ENCODE measurements at regions not wholly inside any gene's neighbourhood (a gene's known extent, or its start where the extent isn't known, plus 50 kb on each side); places are given as distances from the start of the nearest gene placed in this dataset.

DNA sequence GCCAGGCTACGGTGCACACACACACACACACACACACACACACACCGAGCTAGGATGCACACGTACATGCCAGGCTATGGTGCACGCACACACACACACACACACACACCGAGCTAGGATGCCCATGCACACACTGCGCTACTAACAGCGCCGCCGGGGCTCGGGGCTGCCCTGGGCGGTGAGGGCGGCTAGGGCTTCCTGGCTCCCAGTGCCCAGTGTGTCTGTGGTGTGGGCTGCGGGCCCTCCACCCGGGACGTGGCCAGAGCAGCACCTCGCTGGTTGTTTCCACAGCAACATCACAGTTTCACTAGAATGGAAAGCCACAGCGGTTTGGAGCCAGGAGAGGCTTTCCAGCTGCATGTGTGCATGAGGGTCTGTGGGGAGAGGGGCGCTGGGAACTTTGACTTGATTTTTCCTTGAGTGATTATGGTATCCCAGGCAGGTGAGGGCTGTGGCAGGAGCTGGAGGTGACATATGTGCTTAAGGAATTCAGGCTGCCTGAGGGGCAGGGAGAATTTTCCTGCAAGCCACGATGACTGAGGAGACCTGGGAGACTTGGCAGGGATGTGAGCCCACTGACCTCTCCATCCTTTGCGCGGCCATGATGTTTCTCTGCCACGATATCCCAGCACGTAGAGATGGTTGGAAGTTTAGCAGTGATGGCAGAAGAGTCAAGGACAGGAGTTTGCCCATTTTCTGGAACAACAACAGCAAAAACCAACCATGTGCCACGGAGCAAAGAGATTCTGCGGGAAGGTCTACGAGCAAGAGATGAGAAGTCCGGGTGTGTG lies 195.9 kb downstream of the SNX19 start:
- POLR2A ChIA-PET = no interaction called here

DNA sequence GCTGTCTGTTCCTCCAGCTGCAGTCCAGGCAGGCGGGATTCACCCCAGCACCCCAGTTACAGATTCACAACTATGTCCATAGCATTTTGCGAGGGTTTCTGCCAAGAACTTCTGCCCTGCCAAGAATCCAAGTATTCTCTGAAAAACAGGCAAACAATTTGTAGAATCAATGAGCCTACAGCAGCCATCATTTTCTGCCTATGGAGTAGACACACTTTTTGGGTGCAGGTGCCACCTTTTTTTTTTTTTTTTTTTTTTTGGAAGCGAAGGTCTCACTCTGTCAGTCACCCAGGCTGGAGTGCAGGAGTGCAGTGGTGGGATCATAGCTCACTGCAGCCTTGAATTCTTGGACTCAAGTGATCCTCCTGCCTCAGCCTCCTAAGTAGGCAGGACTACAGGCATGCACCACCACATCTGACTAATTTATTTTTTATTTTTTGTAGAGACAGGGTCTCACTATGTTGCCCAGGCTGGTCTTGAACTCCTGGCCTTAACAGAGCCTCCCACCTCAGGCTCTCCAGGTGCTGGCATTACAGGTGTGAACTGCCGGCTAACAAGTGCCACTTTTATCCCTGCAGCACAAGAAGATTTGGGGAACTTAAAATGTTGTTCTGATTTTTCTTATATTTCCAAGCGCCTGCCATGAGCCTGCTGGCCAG lies 195.1 kb downstream of the SNX19 start:
- ChIA-PET CTCF (interaction anchor here (1.3 kb wide), 1 partner anchor 62 kb away, joined by 3 read pairs; no protein-coding TSS in a partner anchor), POLR2A (no interaction called here)
- Mint-ChIP-seq H3K36me3 (no peaks in the 10 kb centered on the region), H3K4me3 (no peak overlapping the region), H3K4me1 (no peaks in the 10 kb centered on the region), H3K27me3 (peaks cover 0 to 7% of the 10 kb centered on the region in 2 donors), H3K27ac (no peak overlapping the region), H3K9me3 (peaks cover 0 to 3% (median 0%) of the 10 kb centered on the region in 5 donors)
- no peak for DNase-seq
- no peaks in the 10 kb centered on the region for H3K4me1 ChIP-seq (ENCODE audit: insufficient read depth, low read length)
- H3K9me3 ChIP-seq (ENCODE audit: low read length) = no peaks in the 10 kb centered on the region
- H3K27ac ChIP-seq (ENCODE audit: low read depth, low read length) = no peak overlapping the region
- no peaks in the 10 kb centered on the region for H3K36me3 ChIP-seq (ENCODE audit: insufficient read depth, low read length)
- H3K27me3 ChIP-seq (ENCODE audit: insufficient read depth, low read length, poor library complexity, severe bottlenecking) = no peaks in the 10 kb centered on the region
- H3K4me3 ChIP-seq (ENCODE audit: low read length) = no peak overlapping the region

More for the DNA sequence above, 195.9 kb downstream of the SNX19 start:
- H3K4me3 ChIP-seq (ENCODE audit: low read length) = no peak overlapping the region
- Mint-ChIP-seq H3K27me3 (peaks cover 0 to 7% of the 10 kb centered on the region in 2 donors), H3K9me3 (peaks cover 0 to 3% (median 0%) of the 10 kb centered on the region in 5 donors), H3K4me1 (no peaks in the 10 kb centered on the region), H3K27ac (no peak overlapping the region), H3K4me3 (no peak overlapping the region), H3K36me3 (no peaks in the 10 kb centered on the region)
- no peaks in the 10 kb centered on the region for H3K27me3 ChIP-seq (ENCODE audit: insufficient read depth, low read length, poor library complexity, severe bottlenecking)
- H3K9me3 ChIP-seq (ENCODE audit: low read length) = no peaks in the 10 kb centered on the region
- CTCF ChIA-PET = interaction anchor here (1.3 kb wide), 1 partner anchor 63 kb away, joined by 3 read pairs; no protein-coding TSS in a partner anchor
- no peak overlapping the region for H3K27ac ChIP-seq (ENCODE audit: low read depth, low read length)
- H3K4me1 ChIP-seq (ENCODE audit: insufficient read depth, low read length) = no peaks in the 10 kb centered on the region
- no peak for DNase-seq
- no peaks in the 10 kb centered on the region for H3K36me3 ChIP-seq (ENCODE audit: insufficient read depth, low read length)

DNA sequence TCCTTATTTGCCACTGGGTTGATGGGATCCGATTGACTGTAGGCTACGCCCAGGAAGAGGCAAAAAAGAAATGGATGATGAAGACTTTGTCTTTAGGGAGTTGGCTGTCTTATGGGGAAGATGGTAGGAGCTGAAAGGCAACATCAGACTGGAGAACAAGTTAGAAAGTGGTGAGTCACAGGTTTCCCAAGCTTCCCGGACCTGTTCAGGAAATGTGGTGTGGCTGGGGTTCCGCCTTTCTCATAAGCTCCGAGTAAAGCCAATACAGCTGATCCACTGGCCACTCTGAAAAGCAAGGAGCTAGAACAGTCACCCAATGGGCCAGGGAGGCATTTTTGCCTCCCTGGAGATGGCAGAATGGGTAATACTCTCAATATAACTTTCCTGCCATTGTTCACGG lies 194.5 kb downstream of the SNX19 start:
- H3K4me3 Mint-ChIP-seq = no peak overlapping the region
- Histone ChIP-seq H3K36me3 (ENCODE audit: insufficient read depth, low read length) (no peaks in the 10 kb centered on the region), H3K27me3 (ENCODE audit: insufficient read depth, low read length, poor library complexity, severe bottlenecking) (no peaks in the 10 kb centered on the region), H3K9me3 (ENCODE audit: low read length) (no peaks in the 10 kb centered on the region), H3K4me1 (ENCODE audit: insufficient read depth, low read length) (no peaks in the 10 kb centered on the region), H3K4me3 (ENCODE audit: low read length) (no peak overlapping the region), H3K27ac (ENCODE audit: low read depth, low read length) (no peak overlapping the region)
- H3K9me3 Mint-ChIP-seq = peaks cover 0 to 3% (median 0%) of the 10 kb centered on the region in 5 donors
- POLR2A ChIA-PET = no interaction called here
- H3K4me1 Mint-ChIP-seq = no peaks in the 10 kb centered on the region
- CTCF ChIA-PET = no interaction called here
- no peaks in the 10 kb centered on the region for H3K36me3 Mint-ChIP-seq
- H3K27ac Mint-ChIP-seq = no peak overlapping the region
- H3K27me3 Mint-ChIP-seq = peaks cover 0 to 6% of the 10 kb centered on the region in 2 donors
- DNase-seq = no peak

DNA sequence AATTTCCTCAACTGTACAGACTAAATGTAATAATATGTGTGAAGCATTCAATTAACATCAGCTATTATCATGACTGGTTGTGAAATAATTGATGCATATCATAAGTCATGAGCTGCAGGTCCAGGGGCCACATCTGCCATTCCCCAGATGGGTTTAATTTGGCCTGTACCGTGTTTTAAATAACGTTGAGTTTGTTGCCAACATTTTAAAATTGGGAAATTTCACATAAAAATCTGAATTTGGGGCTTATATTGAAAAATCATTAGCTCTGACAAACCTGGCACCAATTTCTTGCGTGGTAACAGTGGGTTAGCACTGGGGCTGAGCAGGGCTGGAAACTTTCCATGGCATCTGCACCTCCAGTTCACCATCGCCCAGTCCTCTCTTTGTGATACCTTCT lies 193.9 kb downstream of the SNX19 start:
- H3K4me1 ChIP-seq (ENCODE audit: insufficient read depth, low read length) = no peaks in the 10 kb centered on the region
- no peaks in the 10 kb centered on the region for H3K27me3 ChIP-seq (ENCODE audit: insufficient read depth, low read length, poor library complexity, severe bottlenecking)
- H3K27ac ChIP-seq (ENCODE audit: low read depth, low read length) = no peak overlapping the region
- Mint-ChIP-seq H3K4me1 (no peaks in the 10 kb centered on the region), H3K36me3 (no peaks in the 10 kb centered on the region), H3K4me3 (no peak overlapping the region), H3K27me3 (peaks cover 0 to 3% of the 10 kb centered on the region in 2 donors), H3K27ac (no peak overlapping the region), H3K9me3 (peaks cover 0 to 3% (median 0%) of the 10 kb centered on the region in 5 donors)
- no peaks in the 10 kb centered on the region for H3K36me3 ChIP-seq (ENCODE audit: insufficient read depth, low read length)
- no peak overlapping the region for H3K4me3 ChIP-seq (ENCODE audit: low read length)
- ChIA-PET POLR2A (no interaction called here), CTCF (no interaction called here)
- DNase-seq = no peak
- no peaks in the 10 kb centered on the region for H3K9me3 ChIP-seq (ENCODE audit: low read length)

DNA sequence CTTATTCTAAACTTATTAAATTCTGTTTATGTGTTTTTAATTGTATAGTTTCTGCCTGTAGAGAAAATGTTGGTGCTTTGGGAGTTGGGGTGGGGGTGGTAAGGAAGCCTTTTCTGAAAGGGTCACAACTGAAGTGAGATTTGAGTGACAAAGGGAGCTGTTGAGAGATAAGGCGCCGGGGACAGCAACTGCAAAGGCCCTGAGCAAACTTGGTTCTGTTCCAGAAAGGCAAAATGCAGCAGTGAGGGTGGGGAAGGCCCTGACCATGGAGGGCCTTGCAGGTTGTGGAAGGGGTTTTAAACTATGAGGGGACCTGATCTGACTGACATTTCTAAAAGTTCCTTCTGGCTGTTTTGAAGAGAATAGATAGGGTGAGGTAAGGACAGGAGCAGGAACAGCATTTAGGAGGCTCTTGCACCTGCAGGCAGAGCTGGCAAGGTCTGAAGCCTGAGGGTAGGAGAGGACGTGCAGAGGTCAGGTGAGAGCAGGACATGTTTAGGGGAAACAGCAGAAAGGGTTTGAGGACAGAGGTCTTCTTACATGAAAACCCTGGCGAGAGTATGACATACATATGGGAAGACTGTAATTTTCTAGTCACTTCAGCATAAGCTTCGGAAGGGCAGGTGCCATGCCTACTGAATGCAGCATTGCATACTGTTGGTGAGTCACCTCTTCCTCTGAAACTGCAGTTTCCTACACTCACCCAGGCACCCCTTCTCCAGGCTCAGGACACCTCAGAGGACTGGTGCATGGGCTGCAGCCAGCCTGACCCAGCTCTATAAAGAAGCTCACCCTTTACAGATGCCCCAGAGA lies 190.7 kb downstream of the SNX19 start:
- Histone ChIP-seq H3K27ac (ENCODE audit: low read depth, low read length) (no peak overlapping the region), H3K27me3 (ENCODE audit: insufficient read depth, low read length, poor library complexity, severe bottlenecking) (no peaks in the 10 kb centered on the region), H3K9me3 (ENCODE audit: low read length) (no peaks in the 10 kb centered on the region), H3K4me3 (ENCODE audit: low read length) (no peak overlapping the region), H3K4me1 (ENCODE audit: insufficient read depth, low read length) (no peaks in the 10 kb centered on the region), H3K36me3 (ENCODE audit: insufficient read depth, low read length) (no peaks in the 10 kb centered on the region)
- Mint-ChIP-seq H3K27me3 (peaks cover 4 to 7% of the 10 kb centered on the region in 2 donors), H3K4me3 (no peak overlapping the region), H3K4me1 (no peaks in the 10 kb centered on the region), H3K9me3 (peaks cover 3 to 14% (median 6%) of the 10 kb centered on the region in 5 donors), H3K36me3 (no peaks in the 10 kb centered on the region), H3K27ac (no peak overlapping the region)
- ChIA-PET POLR2A (no interaction called here), CTCF (no interaction called here)
- DNase-seq = no peak

DNA sequence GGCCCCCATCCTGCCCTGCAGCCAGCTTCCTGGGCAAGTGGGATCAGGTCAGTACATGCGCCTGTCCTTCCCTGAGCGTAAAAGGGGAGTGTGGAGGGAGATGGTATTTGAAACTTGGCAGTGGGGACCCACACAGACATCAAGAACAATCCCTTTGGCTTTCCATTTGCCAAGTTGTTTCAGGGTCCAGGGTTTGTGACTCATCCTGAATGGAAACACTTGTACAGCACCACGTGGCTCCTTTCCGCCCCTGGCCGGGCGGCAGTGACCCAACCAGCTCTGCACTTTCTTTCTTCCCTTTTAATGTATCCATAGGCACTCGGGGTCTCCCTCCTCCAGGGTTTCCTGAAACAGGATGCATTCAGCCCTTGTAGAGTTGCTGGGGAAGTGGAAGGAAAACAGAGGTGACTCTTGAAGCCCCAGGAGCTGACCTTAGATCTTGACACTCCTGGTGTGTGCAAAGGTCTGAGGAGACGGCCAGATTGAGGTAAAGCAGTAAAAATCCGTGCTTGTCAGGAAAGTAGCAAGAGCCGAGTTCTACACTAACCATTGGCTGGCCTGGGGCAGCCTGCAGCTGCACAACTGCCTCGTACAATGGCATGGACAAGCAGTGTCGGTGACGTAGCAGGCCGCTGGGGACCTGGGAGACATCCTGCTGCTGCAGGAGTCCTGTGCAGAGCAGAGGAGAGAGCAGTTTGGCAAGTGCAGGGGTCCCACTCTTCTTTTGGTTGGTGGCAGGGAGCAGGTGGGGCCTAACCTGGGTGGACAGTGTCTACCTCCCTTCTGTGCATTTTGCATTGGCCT lies 189.8 kb downstream of the SNX19 start:
- Mint-ChIP-seq H3K27me3 (peaks cover 5 to 7% of the 10 kb centered on the region in 2 donors), H3K27ac (no peak overlapping the region), H3K4me3 (no peak overlapping the region), H3K9me3 (peaks cover 3 to 17% (median 9%) of the 10 kb centered on the region in 5 donors), H3K4me1 (no peaks in the 10 kb centered on the region), H3K36me3 (no peaks in the 10 kb centered on the region)
- DNase-seq = no peak
- Histone ChIP-seq H3K27ac (ENCODE audit: low read depth, low read length) (no peak overlapping the region), H3K27me3 (ENCODE audit: insufficient read depth, low read length, poor library complexity, severe bottlenecking) (no peaks in the 10 kb centered on the region), H3K9me3 (ENCODE audit: low read length) (no peaks in the 10 kb centered on the region), H3K4me3 (ENCODE audit: low read length) (no peak overlapping the region), H3K4me1 (ENCODE audit: insufficient read depth, low read length) (no peaks in the 10 kb centered on the region), H3K36me3 (ENCODE audit: insufficient read depth, low read length) (no peaks in the 10 kb centered on the region)
- POLR2A ChIA-PET = no interaction called here
- CTCF ChIA-PET = no interaction called here

DNA sequence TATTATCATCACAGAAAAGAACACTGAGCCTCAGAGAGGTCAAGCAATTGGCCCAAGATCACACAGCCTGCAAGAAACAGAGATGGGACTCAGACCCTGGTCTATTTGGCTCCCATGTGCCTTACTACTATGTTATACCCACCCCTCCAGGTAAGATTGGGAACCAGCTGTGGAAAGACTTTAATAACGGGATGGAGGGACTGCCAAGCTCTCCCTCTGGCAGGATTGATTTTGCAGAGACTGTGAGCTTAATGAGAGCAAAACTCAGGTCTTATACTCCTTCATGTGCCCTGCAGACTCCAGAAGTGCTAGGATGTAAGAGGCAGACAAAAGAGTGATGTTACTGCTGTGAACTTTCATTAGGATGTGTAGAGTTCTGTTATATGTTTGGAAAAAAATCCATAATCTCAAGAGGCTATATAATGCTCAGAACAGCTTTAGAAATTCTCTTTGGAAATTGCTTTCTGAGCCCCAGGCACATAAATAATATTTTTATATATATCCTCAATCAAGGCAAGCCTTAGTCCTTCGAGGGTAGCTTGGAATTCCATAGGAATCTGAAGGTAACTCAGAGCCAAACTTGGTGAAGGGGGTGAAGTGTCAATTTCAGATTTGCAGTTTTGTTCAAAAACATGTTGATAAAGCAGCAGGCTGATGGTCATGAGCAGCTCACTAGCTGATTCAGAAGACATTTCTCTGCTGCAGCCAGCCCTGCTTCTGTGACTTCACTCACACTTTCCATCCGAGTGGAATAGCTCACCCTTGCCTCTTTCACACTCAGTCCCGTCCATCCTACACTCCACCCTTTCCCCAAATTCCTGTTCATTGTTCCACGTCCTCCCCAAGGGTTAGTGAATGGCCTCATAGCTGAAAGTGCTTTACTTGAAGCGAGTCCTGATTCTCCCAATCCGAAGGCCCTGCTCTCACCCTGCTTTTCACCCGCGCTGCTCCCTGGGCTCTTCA lies 188.8 kb downstream of the SNX19 start:
- H3K27ac ChIP-seq (ENCODE audit: low read depth, low read length) = no peak overlapping the region
- no peaks in the 10 kb centered on the region for H3K27me3 ChIP-seq (ENCODE audit: insufficient read depth, low read length, poor library complexity, severe bottlenecking)
- no peaks in the 10 kb centered on the region for H3K4me1 Mint-ChIP-seq
- H3K4me1 ChIP-seq (ENCODE audit: insufficient read depth, low read length) = no peaks in the 10 kb centered on the region
- no peak overlapping the region for H3K27ac Mint-ChIP-seq
- no peak overlapping the region for H3K4me3 Mint-ChIP-seq
- H3K9me3 Mint-ChIP-seq = peaks cover 4 to 17% (median 9%) of the 10 kb centered on the region in 5 donors
- H3K9me3 ChIP-seq (ENCODE audit: low read length) = no peaks in the 10 kb centered on the region
- no peaks in the 10 kb centered on the region for H3K36me3 Mint-ChIP-seq
- H3K4me3 ChIP-seq (ENCODE audit: low read length) = no peak overlapping the region
- peaks cover 7% of the 10 kb centered on the region in 2 donors for H3K27me3 Mint-ChIP-seq
- H3K36me3 ChIP-seq (ENCODE audit: insufficient read depth, low read length) = no peaks in the 10 kb centered on the region
- ChIA-PET POLR2A (no interaction called here), CTCF (no interaction called here)
- no peak for DNase-seq

All from CD8-positive, alpha-beta memory T cell (primary cell).